Esophagus squamous epithelium (tissue), 4 donors: ENCODE measurements at regions not wholly inside any gene's neighbourhood (a gene's known extent, or its start where the extent isn't known, plus 50 kb on each side); places are given as distances from the start of the nearest gene placed in this dataset.

Experiments used
- CTCF ChIP-seq, 6 experiments: fragments of 450-650 bp in 4 of 6; fragments of 200-600 bp in 2 of 6; sonication (generic) in 2 of 6; IDR thresholded peaks; one replicate each; pipeline ENCODE4 v1.5.1; 2016 to 2019; ENCODE audit warnings: antibody characterized with exemption in 6 of 6, mild to moderate bottlenecking in 4 of 6, moderate library complexity in 4 of 6
- POLR2A ChIP-seq, 4 donors: fragments of 450-650 bp; IDR thresholded peaks; one replicate each; pipeline ENCODE4 v1.6.1; 2017; ENCODE audit warnings: antibody characterized with exemption in 4 of 4, mild to moderate bottlenecking in 4 of 4, moderate library complexity in 3 of 4

- TF ChIP-seq POLR2A (IDR thresholded peaks at IDR 0.05) = no peak
- TF ChIP-seq CTCF (IDR thresholded peaks at IDR 0.05) = no peak
Measured at GRCh38 chr2:239601201-239601851, 200.5 kb upstream of the HDAC4 start.
